AG04449 (cell line): ENCODE measurements at regions not wholly inside any gene's neighbourhood (a gene's known extent, or its start where the extent isn't known, plus 50 kb on each side); places are given as distances from the start of the nearest gene placed in this dataset.

ENCODE experiments used
- CTCF ChIA-PET: fragments of 350-600 bp; formaldehyde crosslinking; extraction: SDS; loops from one replicate; lab custom pipeline; 2021; ENCODE audit warnings: antibody characterized with exemption; lab: Yijun Ruan, JAX
- POLR2A ChIA-PET: fragments of 400-600, 350-600 bp; formaldehyde crosslinking; extraction: SDS; loops from one replicate; lab custom pipeline; 2020; ENCODE audit warnings: antibody characterized with exemption, inconsistent platforms; lab: Yijun Ruan, JAX
- DNase-seq: peaks from one replicate; pipeline ENCODE4 v3.0.0-alpha.2; 2010; ENCODE audit warnings: low read depth, low spot score
- H3K4me3 ChIP-seq: 2 replicates; pipeline ENCODE4 v1.5.1; 2011; ENCODE audit warnings: low read depth, mild to moderate bottlenecking, control low read depth, low read length
- TF ChIP-seq, protein P1 (sequence below): IDR thresholded peaks from one replicate; pipeline ENCODE4 v1.5.1; 2011; ENCODE audit warnings: mild to moderate bottlenecking, moderate library complexity, low read length, control low read depth, inconsistent platforms; ENCODE audit not compliant: insufficient read depth; ENCODE audit errors: missing control alignments

DNA sequence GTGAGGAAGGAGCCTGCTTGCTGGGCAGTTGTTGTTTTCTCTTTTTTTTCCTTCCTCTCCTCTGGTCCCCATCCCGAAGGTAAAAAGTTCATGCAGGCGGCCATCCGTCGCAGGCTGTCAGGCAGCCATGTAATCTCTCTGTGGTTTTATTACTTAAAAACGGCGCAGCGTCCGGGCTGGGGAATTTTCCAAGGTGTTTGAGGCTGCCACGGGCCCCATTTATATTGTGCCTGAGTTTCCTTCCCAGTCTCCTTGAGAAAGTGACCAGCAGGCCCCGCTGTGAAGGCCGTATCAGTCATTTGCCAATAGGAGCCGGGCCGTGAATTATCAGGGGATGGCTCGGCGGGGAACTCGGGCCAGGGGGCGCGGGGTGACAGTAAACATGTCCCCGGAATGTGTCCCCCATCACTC lies 289.7 kb downstream of the PBX3 start:
- TF ChIP-seq, protein P1, sequence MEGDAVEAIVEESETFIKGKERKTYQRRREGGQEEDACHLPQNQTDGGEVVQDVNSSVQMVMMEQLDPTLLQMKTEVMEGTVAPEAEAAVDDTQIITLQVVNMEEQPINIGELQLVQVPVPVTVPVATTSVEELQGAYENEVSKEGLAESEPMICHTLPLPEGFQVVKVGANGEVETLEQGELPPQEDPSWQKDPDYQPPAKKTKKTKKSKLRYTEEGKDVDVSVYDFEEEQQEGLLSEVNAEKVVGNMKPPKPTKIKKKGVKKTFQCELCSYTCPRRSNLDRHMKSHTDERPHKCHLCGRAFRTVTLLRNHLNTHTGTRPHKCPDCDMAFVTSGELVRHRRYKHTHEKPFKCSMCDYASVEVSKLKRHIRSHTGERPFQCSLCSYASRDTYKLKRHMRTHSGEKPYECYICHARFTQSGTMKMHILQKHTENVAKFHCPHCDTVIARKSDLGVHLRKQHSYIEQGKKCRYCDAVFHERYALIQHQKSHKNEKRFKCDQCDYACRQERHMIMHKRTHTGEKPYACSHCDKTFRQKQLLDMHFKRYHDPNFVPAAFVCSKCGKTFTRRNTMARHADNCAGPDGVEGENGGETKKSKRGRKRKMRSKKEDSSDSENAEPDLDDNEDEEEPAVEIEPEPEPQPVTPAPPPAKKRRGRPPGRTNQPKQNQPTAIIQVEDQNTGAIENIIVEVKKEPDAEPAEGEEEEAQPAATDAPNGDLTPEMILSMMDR = no peak
- DNase-seq = no peak
- CTCF ChIA-PET = no interaction called here
- no peak overlapping the region for H3K4me3 ChIP-seq
- POLR2A ChIA-PET = no interaction called here

GRCh38 chr9:126038790-126039189 lies 287.8 kb upstream of the MVB12B start:
- TF ChIP-seq, protein P1 = no peak
- no peak for DNase-seq
- ChIA-PET POLR2A (no interaction called here), CTCF (no interaction called here)
- no peak overlapping the region for H3K4me3 ChIP-seq

GRCh38 chr9:126043681-126044080 lies 282.9 kb upstream of the MVB12B start:
- TF ChIP-seq, protein P1 = no peak
- no peak overlapping the region for H3K4me3 ChIP-seq
- POLR2A ChIA-PET = no interaction called here
- CTCF ChIA-PET = no interaction called here
- no peak for DNase-seq

DNA sequence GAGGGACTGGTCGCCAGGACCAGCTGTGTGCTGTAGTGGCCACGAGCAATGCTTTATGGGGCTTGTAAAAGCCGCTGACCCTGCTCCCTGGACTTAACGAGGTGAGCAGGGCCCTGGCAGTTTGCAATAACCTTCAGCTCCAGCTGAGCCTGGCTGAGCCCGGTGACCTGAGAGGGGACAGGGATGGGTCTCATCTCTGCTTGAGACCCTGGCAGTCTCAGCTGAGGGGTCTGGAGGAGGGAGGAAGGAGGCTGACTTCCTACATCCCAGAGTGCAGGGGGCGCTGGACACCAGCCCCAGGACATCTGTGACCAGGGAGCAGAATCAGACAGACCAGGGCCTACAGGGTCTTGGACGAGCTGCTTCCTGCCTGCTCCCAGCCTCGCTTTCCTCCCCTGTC lies 277.5 kb upstream of the MVB12B start:
- no peak overlapping the region for H3K4me3 ChIP-seq
- CTCF ChIA-PET = no interaction called here
- TF ChIP-seq, protein P1 = no peak
- POLR2A ChIA-PET = no interaction called here
- no peak for DNase-seq

DNA sequence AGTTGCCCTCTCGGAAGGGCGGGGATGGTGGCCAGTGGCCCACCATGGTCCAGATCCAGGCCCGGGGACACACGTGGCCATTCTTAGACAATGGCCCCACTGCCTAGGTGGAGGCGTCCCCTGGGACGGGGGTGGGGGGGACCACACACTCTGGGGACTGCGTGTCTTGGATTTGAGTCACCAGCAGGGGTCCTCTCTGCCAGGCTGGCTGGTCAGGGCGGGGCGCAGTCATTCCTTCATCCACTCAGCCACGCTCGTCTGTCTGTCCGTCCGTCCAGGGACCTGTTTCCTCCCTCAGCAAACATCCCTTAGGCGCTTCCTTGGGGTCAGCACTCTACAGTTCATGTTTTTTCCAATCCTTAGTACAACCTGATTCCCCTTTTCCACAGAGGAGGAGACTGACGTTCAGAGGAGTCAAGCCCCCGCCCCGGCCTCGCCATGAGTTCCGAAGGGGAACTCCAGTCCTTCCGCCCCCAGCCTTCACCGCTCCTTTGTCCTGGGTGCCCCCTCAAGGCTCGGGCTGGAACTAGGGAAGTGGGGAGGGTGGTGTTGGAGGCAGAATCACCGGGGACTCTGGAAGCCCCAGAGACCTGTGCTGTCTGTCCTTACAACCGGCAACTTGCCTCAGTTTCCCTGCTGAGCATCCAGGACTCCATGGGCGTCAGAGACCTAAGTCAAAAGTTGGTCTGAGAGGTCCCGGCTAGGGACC lies 276.6 kb upstream of the MVB12B start:
- H3K4me3 ChIP-seq = no peak overlapping the region
- no peak for DNase-seq
- ChIA-PET CTCF (no interaction called here), POLR2A (no interaction called here)
- TF ChIP-seq, protein P1 = no peak

DNA sequence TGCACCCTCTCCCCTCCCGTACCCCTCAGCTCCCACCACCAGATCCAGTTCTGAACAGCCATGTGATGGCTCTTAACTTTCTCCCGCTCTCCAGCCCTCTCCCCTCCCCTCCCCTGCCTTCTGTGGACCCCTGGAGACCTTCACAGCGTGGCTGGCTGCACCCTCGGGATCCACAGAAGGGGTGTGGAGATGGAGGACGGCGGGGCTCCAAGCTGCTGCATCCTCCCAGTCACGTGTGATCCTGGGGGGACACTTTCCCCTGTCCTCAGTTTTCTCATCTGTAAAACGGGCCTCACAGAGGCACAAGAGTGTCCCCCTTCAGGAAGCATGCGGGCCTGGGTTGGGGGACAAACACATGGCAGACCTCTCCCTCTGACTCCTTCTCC lies 276.0 kb upstream of the MVB12B start:
- TF ChIP-seq, protein P1 = no peak
- POLR2A ChIA-PET = no interaction called here
- CTCF ChIA-PET = no interaction called here
- DNase-seq = no peak
- no peak overlapping the region for H3K4me3 ChIP-seq
